ENCODE measurements at regions not wholly inside any gene's neighbourhood (a gene's known extent, or its start where the extent isn't known, plus 50 kb on each side); places are given as distances from the start of the nearest gene placed in this dataset.

- no peaks in the 10 kb centered on the region for H3K79me2 ChIP-seq (ENCODE audit: insufficient read depth, low read depth, low read length)
- no peaks in the 10 kb centered on the region for H4K20me1 ChIP-seq (ENCODE audit: insufficient read depth, low read length)
- H3K4me2 ChIP-seq (ENCODE audit: low read length), result no peak overlapping the region
- intact Hi-C loops (cut with micrococcal nuclease; ENCODE audit: unreplicated experiment), result no loop called here
- no peaks in the 10 kb centered on the region for H3K4me1 ChIP-seq (ENCODE audit: insufficient read depth, low read length, poor library complexity, severe bottlenecking)
- H2AFZ ChIP-seq (ENCODE audit: low read length), result no peak overlapping the region
- no peaks in the 10 kb centered on the region for H3K36me3 ChIP-seq (ENCODE audit: insufficient read depth, low read length)
- ChIA-PET CTCF (ENCODE audit: unreplicated experiment) (no interaction called here), POLR2A (no interaction called here)
- no peaks in the 10 kb centered on the region for H3K9me2 ChIP-seq (ENCODE audit: insufficient read depth, low read length)
- no peak for DNase-seq (ENCODE audit: low spot score)
- H3K9me3 ChIP-seq (ENCODE audit: low read length), result no peaks in the 10 kb centered on the region
- no peak overlapping the region for H3K4me3 ChIP-seq (ENCODE audit: low read depth, low read length, poor library complexity, severe bottlenecking)
- no TSS peak for BruUV-seq (replicated peaks)
- no peak for TF ChIP-seq CTCF (conservative IDR thresholded peaks at IDR 0.05; ENCODE audit: low read length)
- no peak for TF ChIP-seq EZH2phosphoT487 (IDR thresholded peaks at IDR 0.05; ENCODE audit: borderline replicate concordance, low read depth, low read length)
- no peak overlapping the region for H3K27ac ChIP-seq (ENCODE audit: low read depth, low read length, poor library complexity, severe bottlenecking)
Observed at GRCh38 chr2:216761133-216761532, 65.8 kb upstream of the IGFBP5 start.

- Histone ChIP-seq H2AFZ (ENCODE audit: low read length) (no peak overlapping the region), H3K4me2 (ENCODE audit: low read length) (no peak overlapping the region), H3K4me3 (ENCODE audit: low read depth, low read length, poor library complexity, severe bottlenecking) (no peak overlapping the region), H3K27ac (ENCODE audit: low read depth, low read length, poor library complexity, severe bottlenecking) (no peak overlapping the region), H3K79me2 (ENCODE audit: insufficient read depth, low read depth, low read length) (no peaks in the 10 kb centered on the region), H3K36me3 (ENCODE audit: insufficient read depth, low read length) (no peaks in the 10 kb centered on the region), H3K9me2 (ENCODE audit: insufficient read depth, low read length) (no peaks in the 10 kb centered on the region), H3K4me1 (ENCODE audit: insufficient read depth, low read length, poor library complexity, severe bottlenecking) (no peaks in the 10 kb centered on the region), H3K9me3 (ENCODE audit: low read length) (no peaks in the 10 kb centered on the region), H4K20me1 (ENCODE audit: insufficient read depth, low read length) (no peaks in the 10 kb centered on the region)
- no TSS peak for BruUV-seq (replicated peaks)
- intact Hi-C loops (cut with micrococcal nuclease; ENCODE audit: unreplicated experiment), result no loop called here
- TF ChIP-seq EZH2phosphoT487 (IDR thresholded peaks at IDR 0.05; ENCODE audit: borderline replicate concordance, low read depth, low read length) (no peak), CTCF (conservative IDR thresholded peaks at IDR 0.05; ENCODE audit: low read length) (no peak)
- ChIA-PET POLR2A (interaction anchor here (0.6 kb wide), 1 partner anchor 850 kb away, joined by 3 read pairs; no protein-coding TSS in a partner anchor), CTCF (ENCODE audit: unreplicated experiment) (no interaction called here)
- DNase-seq (ENCODE audit: low spot score), result no peak
Observed at GRCh38 chr2:216758256-216759155, 63.2 kb upstream of the IGFBP5 start.

- ChIA-PET POLR2A (no interaction called here), CTCF (ENCODE audit: unreplicated experiment) (no interaction called here)
- H2AFZ ChIP-seq (ENCODE audit: low read length), result no peak overlapping the region
- no peaks in the 10 kb centered on the region for H3K9me2 ChIP-seq (ENCODE audit: insufficient read depth, low read length)
- no peak for DNase-seq (ENCODE audit: low spot score)
- no peaks in the 10 kb centered on the region for H3K9me3 ChIP-seq (ENCODE audit: low read length)
- no peaks in the 10 kb centered on the region for H3K4me1 ChIP-seq (ENCODE audit: insufficient read depth, low read length, poor library complexity, severe bottlenecking)
- intact Hi-C loops (cut with micrococcal nuclease; ENCODE audit: unreplicated experiment), result no loop called here
- no peak overlapping the region for H3K4me3 ChIP-seq (ENCODE audit: low read depth, low read length, poor library complexity, severe bottlenecking)
- no TSS peak for BruUV-seq (replicated peaks)
- no peaks in the 10 kb centered on the region for H4K20me1 ChIP-seq (ENCODE audit: insufficient read depth, low read length)
- no peaks in the 10 kb centered on the region for H3K79me2 ChIP-seq (ENCODE audit: insufficient read depth, low read depth, low read length)
- no peaks in the 10 kb centered on the region for H3K36me3 ChIP-seq (ENCODE audit: insufficient read depth, low read length)
- no peak overlapping the region for H3K4me2 ChIP-seq (ENCODE audit: low read length)
- TF ChIP-seq EZH2phosphoT487 (IDR thresholded peaks at IDR 0.05; ENCODE audit: borderline replicate concordance, low read depth, low read length), result no peak
- TF ChIP-seq CTCF (conservative IDR thresholded peaks at IDR 0.05; ENCODE audit: low read length), result no peak
- no peak overlapping the region for H3K27ac ChIP-seq (ENCODE audit: low read depth, low read length, poor library complexity, severe bottlenecking)
Observed at GRCh38 chr2:216757532-216757931, 62.2 kb upstream of the IGFBP5 start.
